ENCODE measurements at regions not wholly inside any gene's neighbourhood (a gene's known extent, or its start where the extent isn't known, plus 50 kb on each side); places are given as distances from the start of the nearest gene placed in this dataset.

DNA sequence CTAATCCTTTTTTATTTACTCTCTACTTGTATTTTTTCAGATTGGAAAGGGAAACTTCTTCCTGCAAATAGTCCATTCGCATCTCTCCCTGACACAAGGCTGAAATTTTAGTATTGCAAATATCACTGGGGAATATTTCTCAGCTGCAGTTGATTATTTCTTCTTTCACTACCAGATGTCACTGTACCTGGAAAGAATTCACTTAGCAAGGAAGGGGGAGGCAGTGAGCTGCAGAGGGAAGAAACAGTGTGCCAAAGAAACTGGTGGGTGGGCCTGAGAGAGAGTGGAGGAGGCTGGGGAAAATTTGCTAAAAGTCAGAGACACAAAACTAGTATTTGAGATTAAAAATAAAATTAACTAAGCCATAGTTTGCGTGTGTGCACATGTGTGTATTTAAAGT is 142.3 kb upstream of the STT3B start:
- TF ChIP-seq POLR2AphosphoS5 (IDR thresholded peaks at IDR 0.05) (no peak), POLR2A (IDR thresholded peaks at IDR 0.05) (no peak)
- TF ChIP-seq, protein P1, sequence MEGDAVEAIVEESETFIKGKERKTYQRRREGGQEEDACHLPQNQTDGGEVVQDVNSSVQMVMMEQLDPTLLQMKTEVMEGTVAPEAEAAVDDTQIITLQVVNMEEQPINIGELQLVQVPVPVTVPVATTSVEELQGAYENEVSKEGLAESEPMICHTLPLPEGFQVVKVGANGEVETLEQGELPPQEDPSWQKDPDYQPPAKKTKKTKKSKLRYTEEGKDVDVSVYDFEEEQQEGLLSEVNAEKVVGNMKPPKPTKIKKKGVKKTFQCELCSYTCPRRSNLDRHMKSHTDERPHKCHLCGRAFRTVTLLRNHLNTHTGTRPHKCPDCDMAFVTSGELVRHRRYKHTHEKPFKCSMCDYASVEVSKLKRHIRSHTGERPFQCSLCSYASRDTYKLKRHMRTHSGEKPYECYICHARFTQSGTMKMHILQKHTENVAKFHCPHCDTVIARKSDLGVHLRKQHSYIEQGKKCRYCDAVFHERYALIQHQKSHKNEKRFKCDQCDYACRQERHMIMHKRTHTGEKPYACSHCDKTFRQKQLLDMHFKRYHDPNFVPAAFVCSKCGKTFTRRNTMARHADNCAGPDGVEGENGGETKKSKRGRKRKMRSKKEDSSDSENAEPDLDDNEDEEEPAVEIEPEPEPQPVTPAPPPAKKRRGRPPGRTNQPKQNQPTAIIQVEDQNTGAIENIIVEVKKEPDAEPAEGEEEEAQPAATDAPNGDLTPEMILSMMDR (IDR thresholded peaks at IDR 0.05): no peak

Measured in breast epithelium (tissue), 3 donors.